Tibial artery (tissue), 4 donors: ENCODE measurements at regions not wholly inside any gene's neighbourhood (a gene's known extent, or its start where the extent isn't known, plus 50 kb on each side); places are given as distances from the start of the nearest gene placed in this dataset.

Experiments used
- DNase-seq, 2 donors: peaks; one replicate each; pipeline ENCODE4 v3.0.0-alpha.2; 2019
- H3K27ac ChIP-seq, 2 donors: fragments of 200-600 bp; sonication (generic) in 1 of 2; 1 replicate in 1 of 2; 2 replicates in 1 of 2; pipeline ENCODE4 v1.5.1; 2018 to 2019; ENCODE audit warnings: mild to moderate bottlenecking in 1 of 2
- H3K27me3 ChIP-seq, 2 donors: fragments of 200-600 bp; sonication (generic) in 1 of 2; one replicate each; pipeline versions ENCODE4 v1.5.1 to v1.6.0; 2016 to 2019
- H3K36me3 ChIP-seq, 3 donors: fragments of 200-600 bp; sonication (generic) in 2 of 3; one replicate each; pipeline ENCODE4 v1.5.1; 2016 to 2019; ENCODE audit warnings: mild to moderate bottlenecking in 2 of 3
- H3K4me1 ChIP-seq, 4 donors: fragments of 200-600 bp; sonication (generic) in 2 of 4; 1 replicate in 3 of 4; 2 replicates in 1 of 4; pipeline ENCODE4 v1.5.1; 2016 to 2019
- H3K4me3 ChIP-seq, 2 donors: fragments of 200-600 bp; sonication (generic) in 1 of 2; 1 replicate in 1 of 2; 2 replicates in 1 of 2; pipeline ENCODE4 v1.5.1; 2018 to 2019; ENCODE audit warnings: mild to moderate bottlenecking in 2 of 2
- H3K9me3 ChIP-seq, 3 donors: fragments of 200-600 bp; sonication (generic) in 1 of 3; one replicate each; pipeline ENCODE4 v1.5.1; 2016 to 2019
- intact Hi-C: fragments of 100-400 bp; cut with DNase I; formaldehyde crosslinking; loops from one replicate; pipeline ENCODE4 v1.15.0; 2023; ENCODE audit warnings: low total_unique reads
- TF ChIP-seq, protein P1 (sequence below), 2 experiments: fragments of 200-600 bp in 1 of 2; fragments of 450-650 bp in 1 of 2; IDR thresholded peaks; one replicate each; pipeline ENCODE4 v1.5.1; 2017 to 2019; ENCODE audit warnings: antibody characterized with exemption in 2 of 2, mild to moderate bottlenecking in 1 of 2, moderate library complexity in 1 of 2

DNA sequence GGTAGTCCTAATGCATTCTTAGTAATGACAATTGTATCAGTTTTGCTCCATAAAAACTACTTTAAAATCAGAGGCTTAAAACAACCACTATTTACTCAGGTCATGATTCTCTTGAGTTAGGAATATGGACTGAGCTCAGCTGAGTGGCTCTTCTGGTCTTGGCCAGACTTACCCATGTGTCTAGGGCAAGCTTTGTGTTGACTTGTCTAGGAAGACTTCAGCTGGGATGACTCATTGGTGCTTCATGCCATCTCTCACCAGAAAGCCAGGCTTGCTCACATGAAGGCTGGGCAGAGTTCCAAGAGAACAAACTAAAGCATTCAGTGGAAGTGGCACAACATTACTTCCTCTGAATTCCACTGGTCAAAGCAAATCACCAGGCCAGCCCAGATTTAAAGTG lies 155.3 kb downstream of the DHX35 start:
- no peak for DNase-seq
- intact Hi-C loops, result no loop called here
- no peak overlapping the region for H3K4me3 ChIP-seq
- no peak overlapping the region for H3K27ac ChIP-seq
- no peaks in the 10 kb centered on the region for H3K4me1 ChIP-seq
- H3K36me3 ChIP-seq, result no peaks in the 10 kb centered on the region
- TF ChIP-seq, protein P1, sequence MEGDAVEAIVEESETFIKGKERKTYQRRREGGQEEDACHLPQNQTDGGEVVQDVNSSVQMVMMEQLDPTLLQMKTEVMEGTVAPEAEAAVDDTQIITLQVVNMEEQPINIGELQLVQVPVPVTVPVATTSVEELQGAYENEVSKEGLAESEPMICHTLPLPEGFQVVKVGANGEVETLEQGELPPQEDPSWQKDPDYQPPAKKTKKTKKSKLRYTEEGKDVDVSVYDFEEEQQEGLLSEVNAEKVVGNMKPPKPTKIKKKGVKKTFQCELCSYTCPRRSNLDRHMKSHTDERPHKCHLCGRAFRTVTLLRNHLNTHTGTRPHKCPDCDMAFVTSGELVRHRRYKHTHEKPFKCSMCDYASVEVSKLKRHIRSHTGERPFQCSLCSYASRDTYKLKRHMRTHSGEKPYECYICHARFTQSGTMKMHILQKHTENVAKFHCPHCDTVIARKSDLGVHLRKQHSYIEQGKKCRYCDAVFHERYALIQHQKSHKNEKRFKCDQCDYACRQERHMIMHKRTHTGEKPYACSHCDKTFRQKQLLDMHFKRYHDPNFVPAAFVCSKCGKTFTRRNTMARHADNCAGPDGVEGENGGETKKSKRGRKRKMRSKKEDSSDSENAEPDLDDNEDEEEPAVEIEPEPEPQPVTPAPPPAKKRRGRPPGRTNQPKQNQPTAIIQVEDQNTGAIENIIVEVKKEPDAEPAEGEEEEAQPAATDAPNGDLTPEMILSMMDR (IDR thresholded peaks at IDR 0.05), result no peak
- peaks cover 0 to 9% (median 7%) of the 10 kb centered on the region in 3 donors for H3K9me3 ChIP-seq
- H3K27me3 ChIP-seq, result peaks cover 0 to 7% of the 10 kb centered on the region in 2 donors

DNA sequence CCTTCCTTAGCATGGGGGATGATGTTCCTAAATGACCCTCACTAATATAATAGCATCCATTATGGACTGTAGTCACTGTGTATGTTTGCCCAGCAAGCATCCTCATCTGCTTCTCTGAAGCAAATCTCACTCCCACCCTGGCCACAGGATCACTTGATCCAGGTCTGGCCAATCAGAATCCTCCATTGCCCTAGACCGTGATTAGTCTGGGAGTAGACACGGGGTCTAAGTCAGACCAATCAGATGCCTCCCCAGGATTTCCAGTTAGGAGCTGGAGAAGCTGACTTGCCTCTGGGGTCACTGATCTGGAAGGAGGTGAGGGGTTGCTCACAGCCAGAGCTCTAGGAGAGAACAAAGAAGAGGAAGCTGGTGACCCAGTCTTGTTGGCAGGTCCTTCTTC lies 153.9 kb downstream of the DHX35 start:
- H3K27ac ChIP-seq, result no peak overlapping the region
- TF ChIP-seq, protein P1 (IDR thresholded peaks at IDR 0.05), result no peak
- no peak for DNase-seq
- peaks cover 0 to 13% of the 10 kb centered on the region in 2 donors for H3K27me3 ChIP-seq
- intact Hi-C loops, result no loop called here
- no peaks in the 10 kb centered on the region for H3K4me1 ChIP-seq
- H3K4me3 ChIP-seq, result no peak overlapping the region
- H3K9me3 ChIP-seq, result peaks cover 0 to 9% (median 7%) of the 10 kb centered on the region in 3 donors
- no peaks in the 10 kb centered on the region for H3K36me3 ChIP-seq

DNA sequence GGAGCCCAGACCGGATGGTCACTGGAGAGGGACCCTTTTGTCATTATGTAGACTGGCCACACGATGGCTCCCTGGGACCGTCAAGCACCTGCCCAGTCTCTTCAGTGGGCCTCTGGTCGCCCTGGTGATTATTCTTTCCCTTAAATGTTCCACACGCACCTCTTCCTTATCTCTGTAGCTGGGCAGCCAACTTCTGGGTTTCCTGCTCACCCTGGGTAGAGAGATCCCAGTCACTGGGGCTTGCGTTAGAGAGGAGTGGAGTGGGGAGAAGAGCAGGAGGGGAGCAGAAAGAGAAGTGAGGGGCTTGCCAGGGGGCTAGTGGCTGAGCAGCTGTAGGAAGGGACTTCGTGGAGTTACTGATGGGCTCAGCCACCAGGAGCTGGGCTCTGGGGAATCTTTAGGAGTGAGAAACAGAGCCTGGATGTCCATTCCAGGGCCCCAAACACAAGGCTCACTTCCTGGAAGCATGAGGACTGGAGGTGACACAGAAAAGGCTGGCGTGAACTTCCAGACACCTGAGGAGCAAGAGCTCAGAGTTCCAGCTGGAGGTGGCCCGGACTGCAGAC lies 150.1 kb downstream of the DHX35 start:
- no peak for DNase-seq
- intact Hi-C loops, result no loop called here
- Histone ChIP-seq H3K27me3 (peaks cover 0 to 31% of the 10 kb centered on the region in 2 donors), H3K36me3 (no peaks in the 10 kb centered on the region), H3K4me3 (no peak overlapping the region), H3K27ac (no peak overlapping the region), H3K4me1 (no peaks in the 10 kb centered on the region), H3K9me3 (peaks cover 0 to 7% (median 4%) of the 10 kb centered on the region in 3 donors)
- TF ChIP-seq, protein P1 (IDR thresholded peaks at IDR 0.05), result peak in 1 of 2 experiments; percentile 14

DNA sequence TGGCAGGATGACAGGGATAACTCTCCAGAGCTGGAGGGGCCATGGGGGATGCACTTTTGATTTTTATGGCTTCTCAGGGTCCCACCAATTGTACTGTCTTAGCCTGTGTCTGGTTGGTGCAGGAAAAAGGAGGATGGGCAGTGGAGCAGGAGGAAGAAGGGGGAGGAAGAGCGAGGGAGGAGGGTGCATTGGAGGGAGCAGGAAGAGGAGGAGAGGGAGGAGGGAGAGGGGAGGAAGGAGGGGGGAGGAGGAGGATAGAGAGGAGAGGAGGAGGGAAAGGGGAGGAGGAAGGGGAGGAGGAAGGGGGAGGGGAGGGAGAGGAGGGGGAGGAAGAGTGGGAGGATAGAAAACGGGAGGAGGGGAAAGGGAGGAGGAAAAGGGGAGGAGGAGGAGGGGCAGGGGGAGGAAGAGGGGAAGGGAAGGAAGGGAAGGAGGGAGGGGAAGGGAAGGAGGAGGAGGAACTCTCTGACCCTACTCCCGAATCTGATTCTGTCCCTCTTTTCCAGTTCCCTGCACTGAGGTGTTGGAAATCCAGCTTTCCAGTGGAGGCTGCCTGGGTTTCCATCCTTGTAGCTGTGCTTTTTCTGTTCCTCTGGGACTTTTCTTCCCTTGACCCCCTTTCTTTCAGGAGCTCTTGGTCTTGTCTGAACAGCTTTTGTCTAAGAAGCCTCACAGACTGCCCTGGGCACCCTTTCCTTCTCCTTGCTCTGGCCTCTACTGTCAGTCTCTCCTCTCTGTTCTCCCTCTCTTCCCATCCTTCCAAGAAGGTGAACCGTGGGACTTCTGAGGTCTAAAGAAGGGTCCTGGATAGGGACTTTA lies 149.4 kb downstream of the DHX35 start:
- H3K4me1 ChIP-seq, result no peaks in the 10 kb centered on the region
- no peaks in the 10 kb centered on the region for H3K36me3 ChIP-seq
- H3K4me3 ChIP-seq, result no peak overlapping the region
- intact Hi-C loops, result no loop called here
- DNase-seq, result no peak
- H3K27me3 ChIP-seq, result peaks cover 0 to 35% of the 10 kb centered on the region in 2 donors
- peaks cover 0 to 7% (median 2%) of the 10 kb centered on the region in 3 donors for H3K9me3 ChIP-seq
- TF ChIP-seq, protein P1 (IDR thresholded peaks at IDR 0.05), result no peak
- no peak overlapping the region for H3K27ac ChIP-seq

DNA sequence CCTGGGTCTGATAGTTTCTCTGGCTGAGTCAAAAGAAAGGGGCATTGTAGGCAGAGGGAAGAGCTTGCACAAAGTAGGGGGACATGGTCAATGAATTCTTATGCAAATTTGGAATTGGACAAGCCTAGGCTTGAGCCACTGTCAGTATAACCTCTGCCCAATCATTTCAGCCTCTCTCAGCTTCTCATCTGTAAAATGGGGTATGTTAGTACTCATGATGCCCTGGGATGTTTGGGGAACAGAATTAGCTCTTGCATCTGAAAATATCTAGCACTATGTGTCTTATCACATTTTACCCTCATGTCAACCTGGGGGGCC lies 148.6 kb downstream of the DHX35 start:
- no peak overlapping the region for H3K4me3 ChIP-seq
- DNase-seq, result no peak
- peaks cover 0 to 40% of the 10 kb centered on the region in 2 donors for H3K27me3 ChIP-seq
- H3K27ac ChIP-seq, result no peak overlapping the region
- H3K36me3 ChIP-seq, result no peaks in the 10 kb centered on the region
- TF ChIP-seq, protein P1 (IDR thresholded peaks at IDR 0.05), result no peak
- H3K9me3 ChIP-seq, result peaks cover 0 to 4% (median 0%) of the 10 kb centered on the region in 3 donors
- intact Hi-C loops, result no loop called here
- no peaks in the 10 kb centered on the region for H3K4me1 ChIP-seq
